ENCODE measurements at regions not wholly inside any gene's neighbourhood (a gene's known extent, or its start where the extent isn't known, plus 50 kb on each side); places are given as distances from the start of the nearest gene placed in this dataset.

DNA sequence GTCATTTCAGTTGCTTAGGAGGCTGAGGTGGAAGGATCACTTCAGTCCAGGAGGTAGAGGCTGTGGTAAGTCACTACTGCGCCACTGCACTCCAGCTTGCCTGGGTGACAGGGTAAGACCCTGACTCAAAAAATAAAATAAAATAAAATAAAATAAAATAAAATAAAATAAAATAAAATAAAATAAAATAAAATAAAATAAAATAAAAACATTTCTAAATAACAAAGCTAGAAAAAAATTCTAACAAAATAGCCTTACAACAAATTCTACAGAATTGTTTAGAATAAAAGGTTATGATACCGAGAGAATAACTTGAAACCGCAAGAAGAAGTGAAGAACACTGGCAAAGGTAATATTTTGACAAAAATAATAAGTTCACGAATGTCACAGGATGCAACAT lies 794.3 kb downstream of the NR2F2 start:
- TF ChIP-seq SUZ12 (IDR thresholded peaks at IDR 0.05; ENCODE audit: extremely low read depth, insufficient read depth, insufficient read length) (no peak), ZNF274 (IDR thresholded peaks at IDR 0.05; ENCODE audit: low read depth, low read length) (no peak), YY1 (IDR thresholded peaks at IDR 0.05; ENCODE audit: insufficient read depth, insufficient read length) (no peak)
